ENCODE measurements at regions not wholly inside any gene's neighbourhood (a gene's known extent, or its start where the extent isn't known, plus 50 kb on each side); places are given as distances from the start of the nearest gene placed in this dataset.
"Not testable (repeated sequence)": the region's sequence is repeated elsewhere in the genome, so short reads cannot be mapped to it uniquely, and the experiment has no call there.

DNA sequence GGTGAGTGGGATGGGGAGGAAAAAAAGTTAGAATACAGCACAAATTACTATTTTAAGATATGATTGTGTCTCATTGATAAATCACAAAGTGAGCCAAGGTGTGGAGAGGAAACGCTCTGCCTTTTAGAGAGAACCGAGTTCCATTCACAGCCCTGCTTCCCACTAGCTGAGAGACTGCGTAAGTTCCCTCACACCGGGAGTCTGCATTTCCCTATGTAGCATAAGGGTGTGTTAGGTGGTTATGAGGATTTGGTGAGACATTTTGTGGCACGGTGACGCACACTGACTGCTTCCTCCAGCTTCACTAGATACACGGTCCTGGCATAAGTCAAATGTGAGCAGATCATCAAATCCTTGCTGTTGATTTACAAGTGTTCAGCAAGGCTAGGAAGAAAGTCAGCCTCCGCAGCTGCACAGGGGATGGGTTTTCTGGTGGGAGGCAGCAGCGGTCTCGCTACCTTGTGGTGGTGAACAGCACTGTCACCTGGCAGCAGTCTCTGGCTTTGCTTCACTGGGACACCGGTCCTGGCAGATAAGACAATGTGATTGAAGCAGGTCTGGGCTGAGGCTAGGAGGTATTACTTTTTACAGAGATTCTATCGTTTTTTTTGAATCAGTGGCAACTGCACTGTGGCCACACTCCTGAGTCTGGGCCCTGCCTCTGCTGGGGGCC lies 312.2 kb upstream of the B3GAT1 start:
- Histone ChIP-seq H3K4me3 (no peak overlapping the region), H3K9me3 (replicated peaks) (peaks cover 7% of the 10 kb centered on the region), H3K36me3 (no peaks in the 10 kb centered on the region), H3K27me3 (ENCODE audit: low read depth) (peaks cover 61% of the 10 kb centered on the region), H3K27ac (replicated peaks) (no peak overlapping the region), H3K4me1 (no peaks in the 10 kb centered on the region)
- TF ChIP-seq, protein P1, sequence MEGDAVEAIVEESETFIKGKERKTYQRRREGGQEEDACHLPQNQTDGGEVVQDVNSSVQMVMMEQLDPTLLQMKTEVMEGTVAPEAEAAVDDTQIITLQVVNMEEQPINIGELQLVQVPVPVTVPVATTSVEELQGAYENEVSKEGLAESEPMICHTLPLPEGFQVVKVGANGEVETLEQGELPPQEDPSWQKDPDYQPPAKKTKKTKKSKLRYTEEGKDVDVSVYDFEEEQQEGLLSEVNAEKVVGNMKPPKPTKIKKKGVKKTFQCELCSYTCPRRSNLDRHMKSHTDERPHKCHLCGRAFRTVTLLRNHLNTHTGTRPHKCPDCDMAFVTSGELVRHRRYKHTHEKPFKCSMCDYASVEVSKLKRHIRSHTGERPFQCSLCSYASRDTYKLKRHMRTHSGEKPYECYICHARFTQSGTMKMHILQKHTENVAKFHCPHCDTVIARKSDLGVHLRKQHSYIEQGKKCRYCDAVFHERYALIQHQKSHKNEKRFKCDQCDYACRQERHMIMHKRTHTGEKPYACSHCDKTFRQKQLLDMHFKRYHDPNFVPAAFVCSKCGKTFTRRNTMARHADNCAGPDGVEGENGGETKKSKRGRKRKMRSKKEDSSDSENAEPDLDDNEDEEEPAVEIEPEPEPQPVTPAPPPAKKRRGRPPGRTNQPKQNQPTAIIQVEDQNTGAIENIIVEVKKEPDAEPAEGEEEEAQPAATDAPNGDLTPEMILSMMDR (IDR thresholded peaks at IDR 0.05; ENCODE audit: borderline replicate concordance), result no peak
- intact Hi-C loops (cut with micrococcal nuclease), result no loop called here
- DNase-seq, result no peak

DNA sequence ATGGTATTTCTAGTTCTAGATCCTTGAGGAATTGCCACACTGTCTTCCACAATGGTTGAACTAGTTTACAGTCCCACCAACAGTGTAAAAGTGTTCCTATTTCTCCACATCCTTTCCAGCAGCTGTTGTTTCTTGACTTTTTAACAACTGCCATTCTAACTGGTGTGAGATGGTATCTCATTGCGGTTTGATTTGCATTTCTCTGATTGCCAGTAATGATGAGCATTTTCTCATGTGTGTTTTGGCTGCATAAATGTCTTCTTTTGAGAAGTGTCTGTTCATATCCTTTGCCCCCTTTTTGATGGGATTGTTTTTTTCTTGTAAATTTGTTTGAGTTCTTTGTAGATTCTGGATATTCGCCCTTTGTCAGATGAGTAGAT lies 308.6 kb upstream of the B3GAT1 start:
- H3K4me3 ChIP-seq; H3K4me1 ChIP-seq; DNase-seq; H3K36me3 ChIP-seq; H3K27ac ChIP-seq (replicated peaks); intact Hi-C loops (cut with micrococcal nuclease); H3K9me3 ChIP-seq (replicated peaks): not testable (repeated sequence)
- peaks cover 61% of the 10 kb centered on the region for H3K27me3 ChIP-seq (ENCODE audit: low read depth)

DNA sequence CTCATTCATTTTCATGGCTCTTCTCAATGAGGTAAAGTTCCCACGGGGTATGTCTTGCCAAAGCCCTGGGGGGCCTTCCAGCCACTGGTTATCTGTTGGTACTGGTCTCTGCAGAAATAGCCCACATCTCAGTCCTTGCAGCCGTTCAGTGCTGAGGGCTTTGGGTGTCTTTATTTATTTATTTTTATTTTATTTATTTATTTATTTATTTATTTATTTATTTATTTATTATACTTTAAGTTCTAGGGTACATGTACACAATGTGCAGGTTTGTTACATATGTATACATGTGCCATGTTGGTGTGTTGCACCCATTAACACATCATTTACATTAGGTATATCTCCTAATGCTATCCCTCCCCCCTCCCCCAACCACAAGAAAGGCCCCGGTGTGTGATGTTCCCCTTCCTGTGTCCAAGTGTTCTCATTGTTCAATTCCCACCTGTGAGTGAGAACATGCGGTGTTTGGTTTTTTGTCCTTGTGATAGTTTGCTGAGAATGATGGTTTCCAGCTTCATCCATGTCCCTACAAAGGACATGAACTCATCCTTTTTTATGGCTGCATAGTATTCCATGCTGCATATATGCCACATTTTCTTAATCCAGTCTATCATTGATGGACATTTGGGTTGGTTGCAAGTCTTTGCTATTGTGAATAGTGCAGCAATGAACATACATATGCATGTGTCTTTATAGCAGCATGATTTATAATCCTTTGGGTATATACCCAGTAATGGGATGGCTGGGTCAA lies 308.1 kb upstream of the B3GAT1 start:
- H3K4me1 ChIP-seq; intact Hi-C loops (cut with micrococcal nuclease); H3K27ac ChIP-seq (replicated peaks); DNase-seq; H3K9me3 ChIP-seq (replicated peaks); H3K4me3 ChIP-seq; H3K36me3 ChIP-seq: not testable (repeated sequence)
- H3K27me3 ChIP-seq (ENCODE audit: low read depth), result peaks cover 60% of the 10 kb centered on the region

DNA sequence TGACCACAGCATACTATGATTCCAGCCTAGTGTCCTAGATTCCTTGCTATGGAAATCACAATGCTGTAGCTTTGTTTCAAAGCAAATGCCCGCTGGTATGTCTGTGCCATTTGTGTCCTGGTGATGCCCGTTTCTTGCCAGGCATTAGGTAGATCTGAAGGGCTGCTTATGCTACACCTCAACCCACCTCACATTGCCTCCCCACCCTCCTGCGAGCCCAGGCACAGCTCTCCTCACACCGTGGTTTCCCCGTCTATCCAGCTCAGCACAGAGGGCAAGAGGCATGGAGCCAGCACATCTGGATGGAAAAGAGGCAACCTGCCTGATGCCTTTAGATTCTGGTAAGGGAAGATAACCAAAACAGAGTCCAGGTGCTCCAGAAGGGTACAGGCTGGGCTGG lies 307.4 kb upstream of the B3GAT1 start:
- H3K27me3 ChIP-seq (ENCODE audit: low read depth), result peaks cover 60% of the 10 kb centered on the region
- no peaks in the 10 kb centered on the region for H3K4me1 ChIP-seq
- peaks cover 7% of the 10 kb centered on the region for H3K9me3 ChIP-seq (replicated peaks)
- H3K4me3 ChIP-seq, result no peak overlapping the region
- no peak overlapping the region for H3K27ac ChIP-seq (replicated peaks)
- intact Hi-C loops (cut with micrococcal nuclease), result no loop called here
- DNase-seq, result no peak
- TF ChIP-seq, protein P1 (IDR thresholded peaks at IDR 0.05; ENCODE audit: borderline replicate concordance), result no peak
- H3K36me3 ChIP-seq, result no peaks in the 10 kb centered on the region

DNA sequence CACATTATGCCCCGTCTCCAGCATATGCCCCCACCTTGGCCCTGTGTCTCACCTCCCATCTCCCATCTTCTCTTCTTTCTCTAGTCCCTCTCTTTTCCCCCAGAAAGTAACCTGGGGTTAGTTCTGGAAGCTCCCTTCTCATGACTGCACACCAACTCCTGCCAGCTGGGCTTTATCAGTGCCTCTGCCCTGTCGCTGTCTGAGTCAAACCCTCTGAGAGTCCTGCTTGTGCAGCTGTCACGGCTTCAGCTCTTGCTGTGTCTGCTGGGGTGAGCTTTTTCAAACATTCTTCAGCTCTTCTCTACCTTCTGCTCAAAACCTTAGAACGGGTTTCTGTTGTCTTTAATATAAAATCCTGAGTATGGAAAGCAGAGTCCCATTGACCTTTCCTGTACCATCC lies 304.5 kb upstream of the B3GAT1 start:
- Histone ChIP-seq H3K27me3 (ENCODE audit: low read depth) (peaks cover 66% of the 10 kb centered on the region), H3K27ac (replicated peaks) (no peak overlapping the region), H3K9me3 (replicated peaks) (peaks cover 7% of the 10 kb centered on the region), H3K4me3 (no peak overlapping the region), H3K4me1 (no peaks in the 10 kb centered on the region), H3K36me3 (no peaks in the 10 kb centered on the region)
- DNase-seq, result no peak
- intact Hi-C loops (cut with micrococcal nuclease), result no loop called here
- TF ChIP-seq, protein P1 (IDR thresholded peaks at IDR 0.05; ENCODE audit: borderline replicate concordance), result no peak

DNA sequence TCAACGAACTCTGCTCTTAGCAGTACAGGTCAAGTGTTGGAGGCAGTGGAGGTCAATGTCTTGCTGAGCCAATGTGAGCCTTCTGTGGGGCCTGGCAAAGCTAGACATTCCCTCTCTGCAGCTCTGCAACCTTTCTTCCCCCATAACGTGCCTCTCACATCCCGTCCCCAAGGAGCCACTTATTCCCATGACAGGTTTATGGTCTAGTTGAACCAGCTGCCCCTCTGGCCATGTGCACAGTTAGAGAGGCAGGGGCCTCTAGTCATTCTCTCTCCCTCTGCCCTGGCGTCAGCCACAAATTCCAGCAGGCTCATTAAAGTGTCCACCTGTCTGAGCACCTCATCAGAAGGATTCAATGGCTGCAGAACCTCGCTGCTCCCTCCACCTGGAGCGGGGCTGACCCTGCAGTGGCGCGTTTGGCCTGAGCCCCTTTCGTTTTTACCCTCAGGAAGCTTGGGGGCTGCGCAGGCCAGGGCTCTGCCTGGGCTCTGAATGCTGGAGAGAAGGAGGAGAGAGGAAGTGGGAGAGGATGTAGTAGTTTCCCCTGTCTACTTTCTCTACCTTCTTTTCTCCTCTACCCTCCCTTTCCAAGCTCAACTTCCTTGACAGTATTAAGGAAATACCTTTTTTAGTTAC lies 302.1 kb upstream of the B3GAT1 start:
- Histone ChIP-seq H3K27me3 (ENCODE audit: low read depth) (peaks cover 59% of the 10 kb centered on the region), H3K4me1 (no peaks in the 10 kb centered on the region), H3K36me3 (no peaks in the 10 kb centered on the region), H3K4me3 (no peak overlapping the region), H3K27ac (replicated peaks) (no peak overlapping the region), H3K9me3 (replicated peaks) (no peaks in the 10 kb centered on the region)
- intact Hi-C loops (cut with micrococcal nuclease), result no loop called here
- no peak for DNase-seq
- TF ChIP-seq, protein P1 (IDR thresholded peaks at IDR 0.05; ENCODE audit: borderline replicate concordance), result no peak

All from left ventricle myocardium inferior (tissue), 1 donor.